ENCODE measurements at regions not wholly inside any gene's neighbourhood (a gene's known extent, or its start where the extent isn't known, plus 50 kb on each side); places are given as distances from the start of the nearest gene placed in this dataset.

DNA sequence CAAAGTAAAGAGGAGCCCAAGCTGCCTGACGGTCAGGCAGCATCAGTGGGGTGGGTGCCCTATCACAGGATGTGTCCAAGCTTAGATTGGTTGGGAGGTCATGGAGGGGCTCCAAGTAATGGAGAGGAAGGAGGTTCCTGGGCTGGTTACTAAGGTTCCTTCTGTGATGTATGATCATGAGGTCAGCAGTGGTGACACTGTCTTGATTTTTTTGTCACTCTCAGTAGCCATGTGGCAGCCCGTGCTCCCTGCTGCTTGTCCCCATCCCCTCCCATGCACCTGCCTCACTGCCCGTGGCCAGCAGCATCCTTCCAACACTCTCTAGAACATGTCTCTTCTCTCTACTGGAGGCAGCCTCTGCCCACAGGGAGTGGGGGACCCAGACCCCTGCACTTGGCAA is 261.7 kb downstream of the TLE3 start:
- Histone ChIP-seq H3K4me1 (ENCODE audit: control insufficient read depth, insufficient read depth, low read length) (no peaks in the 10 kb centered on the region), H3K27ac (ENCODE audit: low read length) (no peak overlapping the region), H3K9me3 (ENCODE audit: control insufficient read depth, insufficient read depth, low read depth, low read length) (no peaks in the 10 kb centered on the region), H3K27me3 (ENCODE audit: control insufficient read depth, insufficient read depth, low read length) (no peaks in the 10 kb centered on the region; the same call in 1 of the 2 replicates), H3K4me3 (ENCODE audit: low read depth in 2 of 2, low read length in 2 of 2) (no peak overlapping the region), H3K36me3 (ENCODE audit: control insufficient read depth, insufficient read depth, low read length) (no peaks in the 10 kb centered on the region)
- no peak for DNase-seq (ENCODE audit: low read depth, low spot score)
- POLR2A ChIA-PET = no interaction called here
- ATAC-seq = no peak
- intact Hi-C loops (cut with micrococcal nuclease; ENCODE audit: unreplicated experiment) = no loop called here
- BruUV-seq (replicated peaks) = no TSS peak
- CTCF ChIA-PET = no interaction called here
- in situ Hi-C loops (cut with HindIII; ENCODE audit: low pct_unique_long_range_greater_than_20kb, low sequenced_read_pairs) = no loop called here
- TF ChIP-seq, protein P1, sequence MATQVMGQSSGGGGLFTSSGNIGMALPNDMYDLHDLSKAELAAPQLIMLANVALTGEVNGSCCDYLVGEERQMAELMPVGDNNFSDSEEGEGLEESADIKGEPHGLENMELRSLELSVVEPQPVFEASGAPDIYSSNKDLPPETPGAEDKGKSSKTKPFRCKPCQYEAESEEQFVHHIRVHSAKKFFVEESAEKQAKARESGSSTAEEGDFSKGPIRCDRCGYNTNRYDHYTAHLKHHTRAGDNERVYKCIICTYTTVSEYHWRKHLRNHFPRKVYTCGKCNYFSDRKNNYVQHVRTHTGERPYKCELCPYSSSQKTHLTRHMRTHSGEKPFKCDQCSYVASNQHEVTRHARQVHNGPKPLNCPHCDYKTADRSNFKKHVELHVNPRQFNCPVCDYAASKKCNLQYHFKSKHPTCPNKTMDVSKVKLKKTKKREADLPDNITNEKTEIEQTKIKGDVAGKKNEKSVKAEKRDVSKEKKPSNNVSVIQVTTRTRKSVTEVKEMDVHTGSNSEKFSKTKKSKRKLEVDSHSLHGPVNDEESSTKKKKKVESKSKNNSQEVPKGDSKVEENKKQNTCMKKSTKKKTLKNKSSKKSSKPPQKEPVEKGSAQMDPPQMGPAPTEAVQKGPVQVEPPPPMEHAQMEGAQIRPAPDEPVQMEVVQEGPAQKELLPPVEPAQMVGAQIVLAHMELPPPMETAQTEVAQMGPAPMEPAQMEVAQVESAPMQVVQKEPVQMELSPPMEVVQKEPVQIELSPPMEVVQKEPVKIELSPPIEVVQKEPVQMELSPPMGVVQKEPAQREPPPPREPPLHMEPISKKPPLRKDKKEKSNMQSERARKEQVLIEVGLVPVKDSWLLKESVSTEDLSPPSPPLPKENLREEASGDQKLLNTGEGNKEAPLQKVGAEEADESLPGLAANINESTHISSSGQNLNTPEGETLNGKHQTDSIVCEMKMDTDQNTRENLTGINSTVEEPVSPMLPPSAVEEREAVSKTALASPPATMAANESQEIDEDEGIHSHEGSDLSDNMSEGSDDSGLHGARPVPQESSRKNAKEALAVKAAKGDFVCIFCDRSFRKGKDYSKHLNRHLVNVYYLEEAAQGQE (IDR thresholded peaks at IDR 0.05; ENCODE audit: insufficient read depth in 1 of 2, low read depth in 2 of 2, low read length in 1 of 2) = no peak
- no peak for TF ChIP-seq CTCF (IDR thresholded peaks at IDR 0.05)
- TF ChIP-seq POLR2AphosphoS5 (IDR thresholded peaks at IDR 0.05; ENCODE audit: low read depth, low read length) = no peak
- no peak for TF ChIP-seq TCF7L2 (IDR thresholded peaks at IDR 0.05; ENCODE audit: low read depth, low read length)
- TF ChIP-seq SIN3A (IDR thresholded peaks at IDR 0.05; ENCODE audit: borderline replicate concordance, insufficient read depth, low read depth, low read length) = no peak

DNA sequence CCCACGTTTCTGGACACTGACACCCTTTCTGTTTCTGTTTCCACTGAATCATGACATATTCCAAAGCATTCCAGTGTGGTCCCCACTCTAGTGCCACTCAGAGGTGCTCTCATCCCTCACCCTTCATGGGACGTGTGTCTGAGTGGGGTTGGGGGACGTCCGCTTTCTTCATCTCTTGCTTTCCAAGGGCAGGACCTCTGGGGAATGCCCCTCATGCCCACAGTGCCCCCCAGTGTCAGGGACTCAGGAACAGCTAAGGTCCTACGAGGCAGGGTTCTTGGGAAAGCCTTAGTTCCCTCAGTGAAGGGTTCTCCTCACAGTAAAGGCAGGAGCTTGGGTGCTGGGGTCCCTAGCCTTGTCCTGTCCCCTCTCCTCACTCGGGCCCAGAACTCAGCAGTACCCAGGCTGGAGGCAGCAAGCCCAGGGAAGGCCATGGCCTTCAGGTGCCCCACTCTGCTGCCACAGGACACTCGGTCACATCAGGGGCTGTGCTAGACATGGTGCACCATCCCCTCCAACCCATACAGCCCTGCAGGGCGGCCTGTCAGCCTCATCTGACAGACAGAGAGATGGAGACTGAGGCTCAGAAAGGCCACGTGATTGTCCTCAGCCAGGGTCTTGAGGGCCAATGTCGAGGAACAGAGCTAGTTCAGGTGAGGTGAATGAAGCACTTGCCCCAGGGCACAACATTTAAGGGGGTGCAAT is 261.0 kb downstream of the TLE3 start:
- intact Hi-C loops (cut with micrococcal nuclease; ENCODE audit: unreplicated experiment) = no loop called here
- DNase-seq (ENCODE audit: low read depth, low spot score) (no peak), ATAC-seq (no peak)
- CTCF ChIA-PET = no interaction called here
- H3K27ac ChIP-seq (ENCODE audit: low read length) = no peak overlapping the region
- POLR2A ChIA-PET = no interaction called here
- BruUV-seq (replicated peaks) = no TSS peak
- in situ Hi-C loops (cut with HindIII; ENCODE audit: low pct_unique_long_range_greater_than_20kb, low sequenced_read_pairs) = no loop called here
- no peaks in the 10 kb centered on the region for H3K9me3 ChIP-seq (ENCODE audit: control insufficient read depth, insufficient read depth, low read depth, low read length)
- H3K4me3 ChIP-seq (ENCODE audit: low read depth in 2 of 2, low read length in 2 of 2) = no peak overlapping the region
- H3K4me1 ChIP-seq (ENCODE audit: control insufficient read depth, insufficient read depth, low read length) = no peaks in the 10 kb centered on the region
- no peaks in the 10 kb centered on the region; the same call in 1 of the 2 replicates for H3K27me3 ChIP-seq (ENCODE audit: control insufficient read depth, insufficient read depth, low read length)
- TF ChIP-seq, protein P1 (IDR thresholded peaks at IDR 0.05; ENCODE audit: insufficient read depth in 1 of 2, low read depth in 2 of 2, low read length in 1 of 2) = no peak
- TF ChIP-seq CTCF (IDR thresholded peaks at IDR 0.05) (no peak), POLR2AphosphoS5 (IDR thresholded peaks at IDR 0.05; ENCODE audit: low read depth, low read length) (no peak), TCF7L2 (IDR thresholded peaks at IDR 0.05; ENCODE audit: low read depth, low read length) (no peak)
- H3K36me3 ChIP-seq (ENCODE audit: control insufficient read depth, insufficient read depth, low read length) = no peaks in the 10 kb centered on the region
